Suppressor macrophage treated with lipopolysaccharide for 1 hour (primary cell): ENCODE measurements at regions not wholly inside any gene's neighbourhood (a gene's known extent, or its start where the extent isn't known, plus 50 kb on each side); places are given as distances from the start of the nearest gene placed in this dataset.
"Not testable (repeated sequence)": the region's sequence is repeated elsewhere in the genome, so short reads cannot be mapped to it uniquely, and the experiment has no call there.

ENCODE experiments used
- DNase-seq, 3 donors: peaks; one replicate each; pipeline ENCODE4 v3.0.0-alpha.2; 2020 to 2022

DNA sequence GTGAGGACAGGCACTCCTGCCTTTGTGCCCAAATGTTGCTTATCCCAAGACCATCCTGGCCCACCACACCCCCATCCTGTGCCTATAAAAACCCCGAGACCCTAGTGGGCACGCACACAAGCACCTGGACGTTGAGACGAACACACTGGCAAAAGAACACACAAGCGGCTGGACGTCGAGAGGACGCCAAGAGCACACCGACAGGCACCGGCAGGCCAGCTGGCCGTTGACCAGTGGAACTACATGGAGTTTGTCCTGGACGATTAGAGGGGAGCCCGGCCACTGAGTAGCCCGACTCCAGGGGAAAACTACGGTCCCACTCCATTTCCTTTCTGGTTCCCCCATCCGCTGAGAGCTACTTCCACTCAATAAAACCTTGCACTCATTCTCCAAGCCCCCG is 301.7 kb downstream of the PCDH10 start:
- no peak for DNase-seq

DNA sequence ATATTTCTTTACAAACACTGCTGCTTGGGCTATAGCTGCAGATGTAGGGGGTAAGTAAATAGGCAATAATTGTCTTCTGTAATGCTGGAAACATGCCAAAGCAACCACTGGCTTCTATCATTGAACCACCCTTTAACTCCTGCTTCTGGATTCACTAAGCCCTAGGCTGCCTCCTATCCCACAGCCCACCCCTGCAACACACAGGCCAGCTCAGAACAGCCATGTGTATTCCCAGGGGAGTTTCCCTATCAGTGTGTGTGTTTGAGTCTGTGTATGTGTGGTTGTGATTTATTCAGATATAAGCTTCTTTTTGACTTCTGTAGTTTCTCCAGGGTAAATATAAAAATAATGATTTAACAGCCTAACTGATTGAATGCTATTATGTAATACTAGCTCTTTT is 291.3 kb downstream of the PCDH10 start:
- DNase-seq = no peak

DNA sequence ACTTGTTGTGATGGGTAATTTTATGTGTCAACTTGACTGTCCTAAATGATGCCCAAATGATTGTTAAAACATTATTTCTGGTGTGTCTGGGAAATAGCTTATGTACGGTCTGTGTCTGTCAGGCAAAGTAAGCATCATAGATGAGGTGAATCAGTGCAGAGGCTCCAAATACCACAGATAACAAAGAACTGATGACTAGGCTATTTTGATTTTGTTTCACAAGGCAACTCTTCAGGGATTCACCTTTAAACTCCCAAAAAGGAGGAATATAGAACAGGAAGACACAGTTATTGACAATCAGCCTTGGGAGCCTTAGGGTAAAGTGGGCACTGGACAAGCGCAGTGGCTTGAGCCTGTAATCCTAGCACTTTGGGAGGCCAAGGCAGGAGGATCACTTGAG is 290.7 kb downstream of the PCDH10 start:
- no peak for DNase-seq

DNA sequence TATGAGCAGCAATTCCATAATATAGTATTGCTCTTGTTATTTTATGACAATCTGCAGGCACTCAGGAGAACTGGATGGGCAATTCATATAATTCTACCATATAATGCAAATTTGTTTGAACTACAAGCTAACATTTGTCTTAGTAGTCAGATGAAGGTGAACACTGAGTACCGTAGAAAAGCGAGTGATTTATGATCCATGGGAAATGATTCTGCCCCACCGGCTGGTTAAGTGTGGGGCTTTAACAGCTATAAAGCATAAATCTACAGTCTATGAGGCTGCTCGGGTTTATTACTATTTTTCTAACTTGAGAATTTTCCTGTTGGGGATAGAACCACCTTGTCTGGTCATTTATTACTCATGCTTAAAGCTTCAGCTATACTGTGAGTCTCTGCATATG is 275.5 kb downstream of the PCDH10 start:
- no peak for DNase-seq

DNA sequence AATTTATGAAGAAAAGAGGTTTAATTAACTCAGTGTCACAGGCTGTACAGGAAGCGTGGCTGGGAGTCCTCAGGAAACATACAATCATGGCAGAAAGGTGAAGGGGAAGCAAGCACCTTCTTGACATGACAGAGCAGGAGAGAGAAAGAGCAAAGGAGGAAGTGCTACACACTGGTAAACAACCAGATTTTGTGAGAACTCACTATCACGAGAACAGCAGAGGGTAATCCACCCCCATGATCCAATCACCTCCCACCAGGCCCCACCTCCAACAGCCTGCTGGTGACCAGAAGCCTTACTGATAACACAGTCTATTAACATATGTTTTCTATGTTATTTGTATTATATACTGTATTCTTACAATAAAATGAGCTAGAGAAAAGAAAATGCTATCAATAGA is 254.8 kb downstream of the PCDH10 start:
- DNase-seq = no peak

DNA sequence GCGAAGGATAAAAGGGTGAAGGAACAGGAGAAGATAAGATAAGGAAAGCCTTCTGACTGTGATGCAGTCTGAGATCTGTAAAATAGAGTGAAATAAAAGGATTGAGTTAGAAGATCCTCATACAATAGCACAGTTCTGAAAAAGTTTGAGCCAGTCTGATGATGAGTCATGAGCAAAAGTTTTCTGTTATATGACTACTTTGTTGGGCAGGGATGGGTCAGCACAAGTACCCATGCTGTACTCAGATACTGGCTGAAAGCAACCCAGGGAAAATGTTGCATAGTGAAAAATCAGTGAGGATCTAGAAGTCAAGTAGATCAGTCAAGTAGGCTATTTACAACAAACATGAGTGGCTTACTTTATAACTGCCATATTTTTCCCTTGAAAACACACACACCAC is 253.5 kb downstream of the PCDH10 start:
- no peak for DNase-seq

DNA sequence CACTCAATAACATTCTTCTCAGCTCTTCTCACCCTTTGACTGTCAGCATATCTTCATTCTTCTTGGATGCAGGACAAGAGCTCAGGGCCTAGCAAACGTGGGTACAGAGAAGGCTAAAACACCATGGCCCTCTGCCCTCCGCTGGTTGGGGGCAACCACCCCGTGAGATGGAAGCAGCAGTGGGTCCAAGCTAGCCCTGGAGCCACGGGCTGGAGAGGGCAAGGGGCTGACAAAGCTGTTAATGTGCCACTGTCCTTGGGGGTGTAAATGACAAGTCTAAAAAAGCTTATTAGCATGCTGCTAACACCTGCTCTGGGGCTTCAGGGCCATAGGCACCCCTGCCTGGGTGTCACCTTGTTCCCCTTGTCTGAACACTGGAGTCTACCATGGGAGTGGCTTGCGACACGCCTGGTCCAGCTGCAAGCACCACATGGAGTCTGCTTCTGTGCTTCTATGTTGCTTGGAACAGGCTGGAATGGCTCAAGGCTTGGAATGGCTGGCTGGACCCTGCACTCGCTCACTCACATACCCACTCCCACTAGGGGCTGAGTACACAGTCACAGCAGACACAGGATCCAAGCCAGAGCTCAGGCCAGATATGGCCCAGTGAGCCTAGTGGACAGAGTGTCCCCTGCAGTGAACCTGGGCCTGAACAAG is 246.0 kb downstream of the PCDH10 start:
- no peak for DNase-seq

DNA sequence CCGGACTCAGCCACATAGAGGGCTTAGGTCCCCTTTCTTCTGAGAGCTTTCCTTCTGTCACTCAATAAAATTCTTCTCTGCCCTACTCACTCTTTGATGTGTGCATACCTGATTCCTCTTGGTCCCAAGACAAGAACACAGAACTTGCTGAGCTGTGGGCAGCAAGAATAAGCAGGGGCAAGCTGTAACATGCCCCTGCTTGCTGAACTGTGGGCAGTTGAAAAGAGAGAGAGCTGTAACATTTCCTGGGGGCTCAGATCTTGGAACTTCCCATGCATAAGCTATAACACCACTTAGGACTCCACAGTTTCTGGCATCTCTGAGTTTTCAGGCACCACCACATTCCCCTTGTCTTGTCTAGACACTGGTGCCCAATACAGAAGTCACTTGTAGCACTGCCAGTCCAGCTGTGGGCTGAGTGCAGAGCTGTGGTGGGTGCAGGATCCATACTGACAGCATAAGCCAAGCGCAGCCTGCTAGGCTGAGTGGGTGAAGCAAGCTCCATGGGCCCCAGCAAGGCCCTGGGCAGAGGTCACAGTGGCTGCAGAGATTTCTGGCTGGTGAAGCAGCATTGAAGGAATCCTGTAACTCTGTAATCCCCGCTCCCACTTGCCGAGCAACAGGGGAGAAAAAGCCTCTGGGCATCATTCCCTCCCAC is 241.2 kb downstream of the PCDH10 start:
- DNase-seq = no peak

DNA sequence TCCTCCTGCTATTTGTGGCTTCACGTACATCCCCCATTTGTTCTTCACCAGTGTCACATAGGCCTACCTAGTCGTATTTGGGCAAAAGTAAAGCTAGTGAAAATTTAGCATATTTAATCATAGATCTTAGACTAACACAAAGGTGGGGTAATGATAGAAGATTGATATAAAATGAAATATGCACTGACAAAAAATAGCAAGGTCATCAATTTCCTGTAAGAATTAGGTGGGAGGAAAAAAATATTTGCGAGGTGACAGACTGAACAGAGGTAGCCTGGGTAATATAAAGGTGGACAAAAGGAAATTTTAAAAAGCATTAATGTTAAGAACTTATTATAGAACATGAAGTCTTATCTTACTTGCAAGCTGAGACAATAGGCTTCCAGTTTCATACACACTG is 239.9 kb downstream of the PCDH10 start:
- no peak for DNase-seq

DNA sequence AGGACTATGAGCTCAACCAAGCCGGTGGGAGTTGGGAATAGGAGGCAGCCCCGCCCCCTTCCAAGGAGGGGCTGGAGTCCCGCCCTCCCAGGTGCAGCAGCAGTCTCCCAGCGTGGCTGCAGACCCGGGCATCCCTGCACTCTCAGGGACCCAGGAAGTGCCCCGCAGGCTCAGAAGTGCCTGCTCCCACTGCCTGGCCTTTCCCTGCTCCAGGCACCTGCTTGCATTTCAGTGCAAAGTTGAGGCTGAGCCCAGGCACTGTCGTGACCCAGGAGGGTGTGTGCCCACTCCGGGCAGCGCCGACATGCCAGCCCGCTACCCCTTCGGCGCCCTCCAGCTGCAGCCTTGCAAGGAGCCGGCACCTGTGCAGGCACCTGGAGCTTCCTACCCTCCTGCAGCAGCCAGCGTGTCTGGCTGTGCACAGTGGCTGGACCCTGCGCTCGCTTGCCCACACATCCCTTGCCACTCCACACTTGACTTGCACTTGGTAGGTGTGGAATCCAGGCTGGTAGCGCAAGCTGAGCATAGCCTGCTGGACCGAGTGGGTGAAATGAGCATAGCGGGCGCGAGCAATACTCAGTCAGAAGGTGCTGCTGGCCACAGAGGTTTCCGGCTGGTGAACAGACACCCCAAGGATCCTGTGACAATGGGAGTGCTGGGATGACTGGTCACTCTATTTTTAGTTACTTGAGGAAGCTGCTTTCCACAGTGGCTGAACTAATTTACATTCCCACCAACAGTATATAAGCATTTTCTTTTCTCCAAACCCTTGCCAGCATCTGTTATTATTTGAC is 236.3 kb downstream of the PCDH10 start:
- no peak for DNase-seq

DNA sequence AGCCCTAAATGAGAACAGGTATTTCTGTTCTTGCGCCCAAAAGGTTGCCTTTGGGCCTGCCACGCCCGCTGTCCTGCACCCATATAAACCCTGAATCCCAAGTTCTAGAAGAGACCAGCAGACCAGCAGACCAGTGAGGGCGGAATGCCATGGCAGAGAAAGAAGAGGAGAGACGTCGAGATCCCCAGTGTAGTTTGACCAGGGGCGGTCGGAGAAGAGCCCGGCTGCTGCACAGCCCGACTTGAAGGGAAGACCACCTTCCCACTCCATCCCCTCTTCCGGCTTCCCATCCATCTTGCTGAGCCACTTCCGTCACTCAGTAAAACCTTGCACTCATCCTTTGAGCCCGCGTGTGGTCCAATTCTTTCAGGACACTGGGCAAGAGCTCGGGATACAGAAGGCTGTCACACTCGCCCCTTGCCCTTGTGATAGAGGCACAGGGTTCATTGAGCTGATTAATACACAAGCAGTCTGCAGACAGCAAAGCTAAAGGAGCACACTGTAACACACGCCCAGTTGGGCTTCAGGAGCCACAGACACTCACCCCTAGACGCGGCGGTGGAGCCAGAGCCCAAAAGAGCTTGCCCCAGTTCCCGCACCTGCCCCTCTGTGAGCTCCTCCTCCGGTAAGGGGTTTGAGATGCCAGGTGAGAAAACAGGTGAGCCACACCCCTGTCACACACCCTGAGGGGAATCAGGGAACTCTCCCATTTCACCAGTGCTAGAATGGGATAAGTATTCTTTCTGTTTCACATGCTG is 230.8 kb downstream of the PCDH10 start:
- DNase-seq = no peak

DNA sequence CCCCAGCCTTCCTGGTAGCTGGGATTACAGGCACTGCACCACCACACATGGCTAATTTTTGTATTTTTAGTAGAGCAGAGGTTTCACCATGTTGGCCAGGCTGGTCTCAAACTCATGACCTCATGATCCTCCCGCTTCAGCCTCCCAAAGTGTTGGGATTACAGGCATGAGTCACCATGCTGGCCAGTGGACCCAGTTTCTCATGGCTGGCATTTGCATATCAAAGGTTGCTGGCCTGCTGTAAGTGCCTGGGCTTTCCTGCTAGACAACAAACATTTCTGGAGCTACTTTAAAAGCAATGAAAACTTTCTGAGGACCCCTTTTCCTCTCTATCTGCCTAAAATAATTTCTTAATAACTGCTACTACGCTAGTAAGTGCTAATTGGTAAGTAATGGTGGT is 228.2 kb downstream of the PCDH10 start:
- no peak for DNase-seq

DNA sequence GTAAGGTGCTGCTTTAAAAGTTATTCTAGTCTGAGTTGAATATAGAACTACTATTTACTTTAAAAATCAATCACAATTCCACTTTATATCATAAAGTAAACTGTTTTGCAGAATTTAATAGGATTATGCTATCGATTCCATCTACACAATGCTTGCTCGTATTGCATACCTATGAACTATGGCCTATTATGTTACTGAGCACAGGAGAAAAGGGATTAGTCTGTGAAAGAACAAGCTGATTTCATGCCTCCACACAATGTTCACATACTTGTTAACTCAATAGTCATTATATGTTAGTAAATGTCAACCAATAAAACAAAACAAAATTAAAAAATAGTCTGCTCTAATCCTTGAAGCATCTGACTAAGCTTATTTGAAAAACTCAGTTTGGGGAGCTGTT is 223.6 kb downstream of the PCDH10 start:
- no peak for DNase-seq

DNA sequence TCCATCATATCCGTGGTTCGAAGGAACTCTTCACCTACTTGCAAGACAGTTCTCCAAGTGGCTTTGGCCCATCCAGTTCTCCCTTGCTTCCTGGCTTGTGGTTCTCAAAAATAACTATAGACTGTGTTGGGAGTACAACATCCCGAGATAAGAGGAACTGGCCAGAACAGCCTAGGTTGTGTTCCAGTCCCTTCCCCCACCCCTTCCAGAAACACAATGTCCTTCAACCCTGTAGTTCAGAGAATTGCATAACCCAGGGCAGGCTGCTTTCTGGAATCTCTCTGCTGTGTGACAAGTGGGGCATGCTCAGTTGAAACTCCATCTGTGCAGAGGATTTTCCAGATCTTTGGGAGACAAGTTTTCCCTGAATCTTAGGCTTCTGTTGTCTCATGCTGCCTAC is 206.5 kb downstream of the PCDH10 start:
- no peak for DNase-seq

DNA sequence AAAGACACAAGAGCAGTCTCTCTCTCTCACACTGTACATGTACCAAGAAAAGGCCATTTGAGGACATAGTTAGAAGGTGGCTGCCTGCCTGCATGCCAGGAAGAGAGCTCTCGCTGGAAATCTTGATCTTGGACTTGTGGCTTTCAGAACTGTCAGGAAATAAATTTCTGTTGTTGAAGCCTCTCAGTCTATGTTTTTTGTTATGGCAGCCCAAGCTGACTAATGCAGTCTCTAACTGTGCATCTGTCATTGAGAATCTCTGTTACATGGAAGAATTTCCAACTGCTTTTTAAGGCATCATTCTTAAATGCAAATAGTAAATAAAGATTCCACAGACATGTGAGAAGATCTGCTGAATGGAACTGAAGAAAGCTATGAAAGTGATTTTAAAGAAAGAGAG is 198.3 kb downstream of the PCDH10 start:
- no peak for DNase-seq

DNA sequence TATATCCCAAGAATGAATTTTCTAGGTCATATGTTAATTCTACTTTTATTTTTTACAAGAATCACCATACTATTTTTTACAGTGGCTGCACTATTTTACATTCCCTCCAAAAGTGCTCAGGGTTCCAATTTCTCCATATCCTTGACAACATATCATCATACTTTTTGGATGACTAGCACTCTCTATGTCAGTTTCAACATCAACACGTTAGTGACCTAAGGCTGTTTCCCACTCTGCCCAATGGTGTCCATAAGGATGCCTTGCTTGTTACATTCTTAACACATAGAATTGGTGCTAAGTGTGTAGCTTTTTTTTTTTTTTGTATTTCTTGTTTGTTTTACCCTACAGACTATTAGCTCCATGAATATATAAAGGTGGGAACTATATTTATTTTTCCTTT is 175.4 kb downstream of the PCDH10 start:
- no peak for DNase-seq

DNA sequence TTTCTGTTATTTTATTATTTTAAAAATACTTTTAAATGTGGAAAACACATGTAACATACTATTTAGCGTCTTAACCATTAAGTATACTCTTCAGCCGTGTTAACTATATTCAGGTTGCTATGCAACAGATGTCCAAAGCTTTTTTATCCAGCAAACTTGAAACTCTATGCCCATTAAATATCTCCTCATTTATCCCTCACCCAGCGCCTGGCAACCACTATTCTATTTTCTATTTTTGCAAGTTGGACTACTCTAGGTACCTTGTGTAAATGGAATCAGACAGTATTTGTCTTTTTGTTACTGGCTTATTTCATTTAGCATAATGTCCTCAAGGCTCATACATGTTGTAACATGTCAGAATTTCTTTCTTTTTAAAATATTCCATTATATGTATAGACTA is 174.6 kb downstream of the PCDH10 start:
- no peak for DNase-seq

DNA sequence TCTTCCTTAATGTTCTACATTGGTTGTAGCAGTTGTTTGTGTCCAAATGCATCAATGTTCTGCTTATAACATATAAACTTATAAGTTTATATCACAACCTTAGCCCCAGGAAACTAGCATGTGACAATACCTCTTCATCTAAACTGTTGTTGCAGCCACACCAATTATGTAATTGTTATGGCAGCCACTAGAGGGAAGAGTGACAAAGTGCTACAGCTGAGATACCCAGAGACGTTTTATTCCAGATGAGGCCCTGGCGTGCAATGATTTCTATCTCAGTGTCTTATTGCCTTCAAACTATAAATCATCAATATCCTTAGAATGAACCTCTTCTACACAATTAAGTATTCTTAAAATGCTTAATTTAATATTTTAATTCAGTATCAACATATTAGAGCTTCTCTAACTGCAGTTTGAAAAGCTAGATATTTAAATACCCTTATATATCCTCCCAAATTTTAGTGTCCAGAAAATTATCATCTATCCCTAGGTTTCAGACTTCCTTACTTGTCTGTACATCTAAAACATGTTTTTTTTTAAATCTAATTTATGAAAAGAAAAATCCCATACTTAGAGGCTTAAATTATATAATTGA is 171.6 kb downstream of the PCDH10 start:
- peak; percentile 14 to 20 (median 17) for DNase-seq

DNA sequence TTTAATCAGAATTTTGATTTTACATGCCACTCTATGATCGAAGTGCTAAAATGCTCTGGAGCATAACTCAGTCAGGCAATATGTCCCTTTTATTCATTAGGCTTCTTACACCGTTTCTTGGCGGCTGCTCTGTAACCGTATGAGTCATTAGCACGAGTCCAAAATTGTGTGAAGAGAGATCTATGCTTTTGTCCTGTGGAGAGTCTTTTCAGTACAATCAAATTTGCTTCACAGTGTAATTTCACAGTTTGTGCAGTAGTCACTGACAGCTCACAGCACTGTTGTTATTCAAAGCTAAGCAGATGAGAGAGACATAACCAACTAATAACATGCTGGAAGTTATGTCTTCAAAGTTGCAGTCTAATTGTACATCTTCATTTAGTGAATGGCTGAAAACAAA is 167.8 kb downstream of the PCDH10 start:
- no peak for DNase-seq

DNA sequence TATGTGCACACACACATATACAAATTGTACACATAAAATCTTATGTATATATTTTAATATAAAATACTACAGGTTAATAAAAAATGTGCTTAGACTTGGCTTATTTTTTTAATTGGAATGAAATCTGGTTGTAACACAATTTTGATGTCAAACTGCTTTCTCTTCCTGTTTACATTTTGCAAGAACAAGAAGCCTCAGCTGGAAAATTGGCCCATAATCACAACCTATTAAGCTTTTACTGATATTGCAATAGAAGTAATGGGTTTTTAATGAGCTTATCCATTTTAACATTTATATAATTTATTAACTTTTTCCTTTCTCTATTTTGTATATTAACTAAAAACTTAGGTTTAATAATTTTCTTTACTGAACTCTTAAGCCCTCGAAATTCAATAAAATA is 165.9 kb downstream of the PCDH10 start:
- no peak for DNase-seq

DNA sequence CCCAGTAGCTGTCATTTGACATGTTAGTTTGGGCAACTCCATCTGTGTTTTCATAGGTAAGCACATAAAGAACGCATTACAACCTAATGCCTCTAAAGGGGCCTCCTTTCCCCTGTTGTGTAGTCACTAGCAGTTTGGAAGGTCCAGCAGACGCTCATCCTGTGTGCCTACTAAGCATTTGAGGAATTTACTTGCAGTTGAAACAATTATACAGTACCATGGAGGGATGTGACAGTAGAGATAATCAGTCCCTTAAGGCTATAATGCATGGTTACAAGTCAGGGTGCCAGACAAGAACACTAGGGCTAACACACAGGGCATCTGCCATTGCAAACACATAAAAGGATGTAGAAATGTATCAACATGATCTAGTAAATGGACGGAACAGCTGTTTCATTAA is 138.3 kb downstream of the PCDH10 start:
- no peak for DNase-seq

DNA sequence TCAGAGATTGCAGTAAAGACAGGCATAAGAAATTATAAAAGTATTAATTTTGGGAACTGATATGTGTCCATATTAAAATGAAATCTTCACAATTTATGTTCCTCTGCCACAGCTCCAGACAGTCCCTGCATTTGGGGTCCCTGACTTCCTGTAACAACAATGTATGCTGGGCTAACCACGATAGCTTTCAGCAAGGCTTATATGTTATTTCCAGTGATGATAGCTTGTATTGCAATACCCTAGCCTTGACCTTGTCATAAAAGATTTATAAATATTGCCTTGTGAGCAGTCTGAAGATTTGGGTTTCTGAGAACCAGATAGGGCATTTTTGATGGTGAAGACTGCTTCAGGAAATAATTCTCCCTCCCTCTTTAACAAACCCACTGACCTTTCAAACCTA is 129.5 kb downstream of the PCDH10 start:
- DNase-seq = no peak

DNA sequence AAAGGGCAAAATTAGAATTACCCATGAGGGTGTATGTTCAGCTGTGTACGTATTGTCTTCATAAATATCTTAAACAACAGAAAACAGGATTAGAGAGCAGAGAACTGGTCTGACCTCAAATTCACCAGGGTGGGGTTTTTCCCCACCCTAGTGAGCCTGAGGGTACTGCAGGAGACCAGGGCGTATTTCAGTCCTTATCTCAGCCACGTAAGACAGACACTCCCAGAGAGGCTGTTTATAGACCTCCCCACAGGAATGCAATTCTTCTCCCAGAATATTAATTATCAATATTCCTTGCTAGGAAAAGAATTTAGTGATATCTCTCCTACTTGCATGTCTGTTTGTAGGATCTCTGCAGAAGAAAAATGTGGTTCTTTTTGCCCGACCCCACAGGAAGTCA is 128.8 kb downstream of the PCDH10 start:
- DNase-seq = not testable (repeated sequence)
